ENCODE measurements at regions not wholly inside any gene's neighbourhood (a gene's known extent, or its start where the extent isn't known, plus 50 kb on each side); places are given as distances from the start of the nearest gene placed in this dataset.

GRCh38 chr6:87995461-87995860, 52.2 kb upstream of the SPACA1 start:
- DNase-seq (ENCODE audit: low read depth) = no peak

GRCh38 chr6:87993356-87993755, 54.3 kb upstream of the SPACA1 start:
- no peak for DNase-seq (ENCODE audit: low read depth)

- DNase-seq (ENCODE audit: low read depth) = no peak
Observed at GRCh38 chr6:87990871-87991270, 56.8 kb upstream of the SPACA1 start.

- DNase-seq (ENCODE audit: low read depth) = no peak
Observed at GRCh38 chr6:87982134-87982533, 65.5 kb upstream of the SPACA1 start.

GRCh38 chr6:87979737-87980136, 67.9 kb upstream of the SPACA1 start:
- no peak for DNase-seq (ENCODE audit: low read depth)

- DNase-seq (ENCODE audit: low read depth) = no peak
Observed at GRCh38 chr6:87976616-87977015, 71.0 kb upstream of the SPACA1 start.

- DNase-seq (ENCODE audit: low read depth) = no peak
Observed at GRCh38 chr6:87975561-87975960, 72.1 kb upstream of the SPACA1 start.

GRCh38 chr6:87972279-87972678, 75.4 kb upstream of the SPACA1 start:
- DNase-seq (ENCODE audit: low read depth) = no peak

- no peak for DNase-seq (ENCODE audit: low read depth)
Observed at GRCh38 chr6:87971605-87972262, 75.9 kb upstream of the SPACA1 start.

GRCh38 chr6:87968435-87969278, 79.0 kb upstream of the SPACA1 start:
- no peak for DNase-seq (ENCODE audit: low read depth)

- DNase-seq (ENCODE audit: low read depth) = no peak
Observed at GRCh38 chr6:87965806-87966205, 81.8 kb upstream of the SPACA1 start.

- no peak for DNase-seq (ENCODE audit: low read depth)
Observed at GRCh38 chr6:87959083-87959482, 88.6 kb upstream of the SPACA1 start.

GRCh38 chr6:87951751-87952150, 95.9 kb upstream of the SPACA1 start:
- no peak for DNase-seq (ENCODE audit: low read depth)

- DNase-seq (ENCODE audit: low read depth) = no peak
Observed at GRCh38 chr6:87950614-87951013, 97.0 kb upstream of the SPACA1 start.

GRCh38 chr6:87949194-87949593, 98.4 kb upstream of the SPACA1 start:
- DNase-seq (ENCODE audit: low read depth) = no peak

GRCh38 chr6:87946669-87947068, 101.0 kb upstream of the SPACA1 start:
- DNase-seq (ENCODE audit: low read depth) = no peak

GRCh38 chr6:87945966-87946365, 101.7 kb upstream of the SPACA1 start:
- DNase-seq (ENCODE audit: low read depth) = no peak

GRCh38 chr6:87945181-87945580, 102.5 kb upstream of the SPACA1 start:
- DNase-seq (ENCODE audit: low read depth) = no peak

GRCh38 chr6:87944541-87944954, 103.1 kb upstream of the SPACA1 start:
- DNase-seq (ENCODE audit: low read depth) = peak; percentile 47

- no peak for DNase-seq (ENCODE audit: low read depth)
Observed at GRCh38 chr6:87943191-87943590, 104.5 kb upstream of the SPACA1 start.

- no peak for DNase-seq (ENCODE audit: low read depth)
Observed at GRCh38 chr6:87941556-87942358, 105.9 kb upstream of the SPACA1 start.

GRCh38 chr6:87939776-87940175, 107.9 kb upstream of the SPACA1 start:
- no peak for DNase-seq (ENCODE audit: low read depth)

Measured in HT1080 (cell line).